ENCODE measurements at regions not wholly inside any gene's neighbourhood (a gene's known extent, or its start where the extent isn't known, plus 50 kb on each side); places are given as distances from the start of the nearest gene placed in this dataset.

GRCh38 chr4:116229420-116229819, 856.0 kb downstream of the TRAM1L1 start:
- Histone ChIP-seq H3K4me3 (no peak overlapping the region), H3K36me3 (no peaks in the 10 kb centered on the region), H3K27ac (no peak overlapping the region), H3K9me3 (no peaks in the 10 kb centered on the region), H3K4me1 (no peaks in the 10 kb centered on the region), H3K27me3 (no peaks in the 10 kb centered on the region)
- TF ChIP-seq CTCF (IDR thresholded peaks at IDR 0.05) (no peak), POLR2A (IDR thresholded peaks at IDR 0.05) (no peak)
- intact Hi-C loops (cut with DNase I; ENCODE audit: low total_unique reads), result no loop called here
- DNase-seq, result no peak

- DNase-seq, result no peak
- intact Hi-C loops (cut with DNase I; ENCODE audit: low total_unique reads), result no loop called here
- Histone ChIP-seq H3K9me3 (no peaks in the 10 kb centered on the region), H3K4me3 (no peak overlapping the region), H3K4me1 (no peaks in the 10 kb centered on the region), H3K27ac (no peak overlapping the region), H3K36me3 (no peaks in the 10 kb centered on the region), H3K27me3 (no peaks in the 10 kb centered on the region)
- TF ChIP-seq POLR2A (IDR thresholded peaks at IDR 0.05), result no peak
- no peak for TF ChIP-seq CTCF (IDR thresholded peaks at IDR 0.05)
Measured at GRCh38 chr4:116223040-116223732, 862.2 kb downstream of the TRAM1L1 start.

- no peaks in the 10 kb centered on the region for H3K4me1 ChIP-seq
- H3K4me3 ChIP-seq, result no peak overlapping the region
- H3K36me3 ChIP-seq, result no peaks in the 10 kb centered on the region
- no peaks in the 10 kb centered on the region for H3K27me3 ChIP-seq
- TF ChIP-seq POLR2A (IDR thresholded peaks at IDR 0.05) (no peak), CTCF (IDR thresholded peaks at IDR 0.05) (no peak)
- H3K9me3 ChIP-seq, result no peaks in the 10 kb centered on the region
- intact Hi-C loops (cut with DNase I; ENCODE audit: low total_unique reads), result no loop called here
- H3K27ac ChIP-seq, result no peak overlapping the region
- DNase-seq, result no peak
Measured at GRCh38 chr4:116217781-116218180, 867.6 kb downstream of the TRAM1L1 start.

GRCh38 chr4:116215622-116216021, 869.8 kb downstream of the TRAM1L1 start:
- intact Hi-C loops (cut with DNase I; ENCODE audit: low total_unique reads), result no loop called here
- TF ChIP-seq CTCF (IDR thresholded peaks at IDR 0.05) (no peak), POLR2A (IDR thresholded peaks at IDR 0.05) (no peak)
- Histone ChIP-seq H3K27me3 (no peaks in the 10 kb centered on the region), H3K27ac (no peak overlapping the region), H3K4me1 (no peaks in the 10 kb centered on the region), H3K36me3 (no peaks in the 10 kb centered on the region), H3K9me3 (no peaks in the 10 kb centered on the region), H3K4me3 (no peak overlapping the region)
- DNase-seq, result no peak

- DNase-seq, result no peak
- H3K4me1 ChIP-seq, result no peaks in the 10 kb centered on the region
- no peaks in the 10 kb centered on the region for H3K9me3 ChIP-seq
- intact Hi-C loops (cut with DNase I; ENCODE audit: low total_unique reads), result no loop called here
- no peak overlapping the region for H3K27ac ChIP-seq
- H3K36me3 ChIP-seq, result peaks cover 0 to 5% of the 10 kb centered on the region in 2 donors
- TF ChIP-seq POLR2A (IDR thresholded peaks at IDR 0.05) (no peak), CTCF (IDR thresholded peaks at IDR 0.05) (no peak)
- no peaks in the 10 kb centered on the region for H3K27me3 ChIP-seq
- H3K4me3 ChIP-seq, result no peak overlapping the region
Measured at GRCh38 chr4:116202524-116202923, 882.9 kb downstream of the TRAM1L1 start.
